Liver (tissue), 8 donors: ENCODE measurements at regions not wholly inside any gene's neighbourhood (a gene's known extent, or its start where the extent isn't known, plus 50 kb on each side); places are given as distances from the start of the nearest gene placed in this dataset.
A peak's percentile ranks its signal among the peaks of the same experiment; 100 is the strongest.

ENCODE experiments used
- DNase-seq: peaks from one replicate; pipeline ENCODE4 v3.0.0-alpha.2; 2017; ENCODE audit warnings: low spot score
- H3K27ac ChIP-seq, 2 donors: one replicate each; pipeline ENCODE4 v1.7.0; 2013; ENCODE audit warnings: inconsistent platforms in 2 of 2, low read length in 2 of 2, control low read depth in 1 of 2, low read depth in 1 of 2, mild to moderate bottlenecking in 1 of 2
- H3K27me3 ChIP-seq, 4 donors: one replicate each; pipeline versions ENCODE4 v1.6.1 to v1.7.0; 2013; ENCODE audit warnings: low read length in 3 of 4, inconsistent platforms in 1 of 4, mild to moderate bottlenecking in 1 of 4, moderate library complexity in 1 of 4; ENCODE audit not compliant: control insufficient read depth in 4 of 4, insufficient read depth in 4 of 4
- H3K36me3 ChIP-seq, 4 donors: one replicate each; pipeline versions ENCODE4 v1.6.1 to v1.7.0; 2013; ENCODE audit warnings: low read length in 3 of 4, mild to moderate bottlenecking in 3 of 4, low read depth in 1 of 4, moderate library complexity in 1 of 4; ENCODE audit not compliant: control insufficient read depth in 4 of 4, insufficient read depth in 3 of 4
- H3K4me1 ChIP-seq, 4 donors: one replicate each; pipeline versions ENCODE4 v1.6.1 to v1.7.0; 2013; ENCODE audit warnings: low read length in 3 of 4, mild to moderate bottlenecking in 3 of 4, moderate library complexity in 1 of 4; ENCODE audit not compliant: control insufficient read depth in 4 of 4, insufficient read depth in 4 of 4
- H3K4me3 ChIP-seq, 3 donors: one replicate each; pipeline versions ENCODE4 v1.6.1 to v1.7.0; 2013; ENCODE audit warnings: low read length in 3 of 3, control low read depth in 1 of 3, low read depth in 1 of 3, mild to moderate bottlenecking in 1 of 3
- H3K9ac ChIP-seq, 2 donors: one replicate each; pipeline ENCODE4 v1.7.0; 2013; ENCODE audit warnings: low read length in 2 of 2, mild to moderate bottlenecking in 2 of 2, moderate library complexity in 2 of 2, control low read depth in 1 of 2, low read depth in 1 of 2
- H3K9me3 ChIP-seq, 4 donors: one replicate each; pipeline versions ENCODE4 v1.6.1 to v1.7.0; 2013; ENCODE audit warnings: low read length in 3 of 4; ENCODE audit not compliant: control insufficient read depth in 4 of 4
- ATF3 ChIP-seq: IDR thresholded peaks from 2 replicates; pipeline ENCODE4 v1.6.1; 2016; ENCODE audit warnings: antibody characterized with exemption
- CTCF ChIP-seq: fragments of 150-350 bp; IDR thresholded peaks from 2 replicates; pipeline ENCODE4 v1.5.1; 2017; ENCODE audit warnings: improper control_type of control experiment, low read depth, low read length; ENCODE audit not compliant: missing input control
- FOXA1 ChIP-seq: IDR thresholded peaks from 2 replicates; pipeline ENCODE4 v1.6.1; 2016; ENCODE audit warnings: antibody characterized with exemption
- FOXA2 ChIP-seq: IDR thresholded peaks from 2 replicates; pipeline ENCODE4 v1.6.1; 2016; ENCODE audit warnings: antibody characterized with exemption
- GABPA ChIP-seq, 2 donors: IDR thresholded peaks in 1 of 2; conservative IDR thresholded peaks in 1 of 2; 2 replicates each; pipeline ENCODE4 v1.6.1; 2016; ENCODE audit warnings: antibody characterized with exemption in 2 of 2, mild to moderate bottlenecking in 1 of 2, moderate library complexity in 1 of 2
- HNF4A ChIP-seq, 2 donors: conservative IDR thresholded peaks; 2 replicates each; pipeline ENCODE4 v1.6.1; 2016; ENCODE audit warnings: antibody characterized with exemption in 2 of 2, mild to moderate bottlenecking in 2 of 2
- HNF4G ChIP-seq: IDR thresholded peaks from 2 replicates; pipeline ENCODE4 v1.6.1; 2016; ENCODE audit warnings: antibody characterized with exemption
- JUND ChIP-seq, 2 donors: IDR thresholded peaks; 2 replicates each; pipeline ENCODE4 v1.6.1; 2016; ENCODE audit warnings: antibody characterized with exemption in 2 of 2
- MAX ChIP-seq: IDR thresholded peaks from 2 replicates; pipeline ENCODE4 v1.6.1; 2016; ENCODE audit warnings: antibody characterized with exemption
- NR2F2 ChIP-seq: IDR thresholded peaks from 2 replicates; pipeline ENCODE4 v1.6.1; 2016; ENCODE audit warnings: antibody characterized with exemption
- RAD21 ChIP-seq, 2 donors: IDR thresholded peaks; 2 replicates each; pipeline ENCODE4 v1.6.1; 2016; ENCODE audit warnings: antibody characterized with exemption in 2 of 2, mild to moderate bottlenecking in 2 of 2
- REST ChIP-seq: IDR thresholded peaks from 2 replicates; pipeline ENCODE4 v1.6.1; 2016; ENCODE audit warnings: antibody characterized with exemption, mild to moderate bottlenecking
- SP1 ChIP-seq: IDR thresholded peaks from 2 replicates; pipeline ENCODE4 v1.6.1; 2018; ENCODE audit warnings: antibody characterized with exemption, mild to moderate bottlenecking
- TAF1 ChIP-seq: conservative IDR thresholded peaks from 2 replicates; pipeline ENCODE4 v1.6.1; 2016; ENCODE audit warnings: antibody characterized with exemption, mild to moderate bottlenecking
- ZBTB33 ChIP-seq: IDR thresholded peaks from 2 replicates; pipeline ENCODE4 v1.6.1; 2016; ENCODE audit warnings: antibody characterized with exemption
- WGBS: extraction: QIAGEN DNeasy Blood & Tissue Kit; methylation state at CpG from one replicate; pipeline ENCODE4 v1.1.7; 2013; 5-methylcytosine and 5-hydroxymethylcytosine counted together
- donor health status: healthy.
- donor health status: healthy.
- donor health status: healthy.
- donor health status: healthy.
- donor health status: healthy.

- WGBS = 71% methylated on average over 1 of the region's 1 CpG
- Histone ChIP-seq H3K9me3 (no peaks in the 10 kb centered on the region), H3K36me3 (no peaks in the 10 kb centered on the region), H3K4me1 (no peaks in the 10 kb centered on the region), H3K27me3 (no peaks in the 10 kb centered on the region), H3K4me3 (no peak overlapping the region), H3K27ac (no peak overlapping the region), H3K9ac (no peak overlapping the region)
- no peak for TF ChIP-seq CTCF
- TF ChIP-seq RAD21 (IDR thresholded peaks at IDR 0.05) = peak in 1 of 2 donors; percentile 29
- DNase-seq = no peak
Observed at GRCh38 chr5:53733853-53734252, 173.4 kb downstream of the NDUFS4 start.

GRCh38 chr5:53738105-53738504 lies 177.7 kb downstream of the NDUFS4 start:
- Histone ChIP-seq H3K9me3 (no peaks in the 10 kb centered on the region), H3K4me3 (no peak overlapping the region), H3K36me3 (no peaks in the 10 kb centered on the region), H3K27me3 (no peaks in the 10 kb centered on the region), H3K27ac (no peak overlapping the region), H3K9ac (no peak overlapping the region), H3K4me1 (no peaks in the 10 kb centered on the region)
- DNase-seq = no peak
- no peak for TF ChIP-seq RAD21 (IDR thresholded peaks at IDR 0.05)
- no peak for TF ChIP-seq ATF3
- no peak for TF ChIP-seq NR2F2
- no peak for TF ChIP-seq TAF1
- TF ChIP-seq HNF4A (conservative IDR thresholded peaks at IDR 0.05) = no peak
- TF ChIP-seq HNF4G = no peak
- TF ChIP-seq CTCF = no peak
- TF ChIP-seq JUND (IDR thresholded peaks at IDR 0.05) = no peak
- no peak for TF ChIP-seq ZBTB33
- TF ChIP-seq FOXA1 = no peak
- TF ChIP-seq FOXA2 = no peak
- no peak for TF ChIP-seq GABPA (IDR thresholded peaks at IDR 0.05 in 1 of 2, conservative IDR thresholded peaks at IDR 0.05 in 1 of 2)
- WGBS = 89% methylated on average over 3 of the region's 3 CpGs

GRCh38 chr5:53739111-53739510 lies 178.7 kb downstream of the NDUFS4 start:
- H3K4me3 ChIP-seq = no peak overlapping the region
- TF ChIP-seq MAX (no peak), REST (no peak), SP1 (no peak), NR2F2 (no peak)
- no peak overlapping the region for H3K9ac ChIP-seq
- no peak for DNase-seq
- H3K27ac ChIP-seq = no peak overlapping the region
- no peaks in the 10 kb centered on the region for H3K36me3 ChIP-seq
- no peaks in the 10 kb centered on the region for H3K9me3 ChIP-seq
- H3K4me1 ChIP-seq = no peaks in the 10 kb centered on the region
- no peaks in the 10 kb centered on the region for H3K27me3 ChIP-seq
- 94% methylated on average over 4 of the region's 4 CpGs for WGBS
